Activated naive CD4-positive, alpha-beta T cell treated with anti-CD3 and anti-CD28 coated beads, Interleukin-2, amount 10 ng/mL, durations not matched to agents 7 days and 5 days (primary cell): ENCODE measurements at regions not wholly inside any gene's neighbourhood (a gene's known extent, or its start where the extent isn't known, plus 50 kb on each side); places are given as distances from the start of the nearest gene placed in this dataset.
"Not testable (repeated sequence)": the region's sequence is repeated elsewhere in the genome, so short reads cannot be mapped to it uniquely, and the experiment has no call there.

ENCODE experiments used
- CTCF ChIA-PET: fragments of 350-600 bp; sonication (Branson Sonifier 250); formaldehyde crosslinking; loops from one replicate; lab custom pipeline; 2021; ENCODE audit warnings: antibody characterized with exemption; lab: Charles Lee
- DNase-seq: peaks from one replicate; pipeline ENCODE4 v3.0.0-alpha.2; 2020
- H3K27ac Mint-ChIP-seq: one replicate; pipeline ENCODE4 v1.8.0; 2021; ENCODE audit warnings: mild to moderate bottlenecking, moderate library complexity, mixed read lengths
- H3K27me3 Mint-ChIP-seq: one replicate; pipeline ENCODE4 v1.8.0; 2021; ENCODE audit warnings: mild to moderate bottlenecking, mixed read lengths
- H3K36me3 Mint-ChIP-seq: one replicate; pipeline ENCODE4 v1.8.0; 2021; ENCODE audit warnings: mixed read lengths
- H3K4me1 Mint-ChIP-seq: one replicate; pipeline ENCODE4 v1.8.0; 2021; ENCODE audit warnings: mixed read lengths
- H3K4me3 Mint-ChIP-seq: one replicate; pipeline ENCODE4 v1.8.0; 2021; ENCODE audit warnings: mild to moderate bottlenecking, moderate library complexity, mixed read lengths
- H3K9me3 Mint-ChIP-seq: one replicate; pipeline ENCODE4 v1.8.0; 2021; ENCODE audit warnings: mixed read lengths

DNA sequence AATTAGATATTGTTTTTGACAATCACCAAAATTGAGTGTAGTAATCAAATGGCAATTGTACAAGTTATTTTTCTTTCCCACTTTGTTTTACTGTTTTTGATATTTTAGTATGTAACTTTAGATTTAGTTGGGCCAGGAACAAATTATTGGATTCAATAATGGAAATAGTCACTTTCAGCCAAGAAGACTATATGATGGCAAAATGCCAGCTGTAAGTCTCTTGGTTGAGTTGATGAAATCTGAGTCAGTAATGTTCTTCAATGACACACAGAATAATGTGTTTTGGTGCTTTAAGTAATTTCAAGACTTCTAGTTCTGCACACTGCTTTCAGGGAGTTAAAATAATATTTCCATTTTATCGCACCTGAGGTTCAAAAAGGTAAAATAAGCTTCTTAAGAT, 2022.0 kb upstream of the CELF4 start:
- no peak for DNase-seq
- Mint-ChIP-seq H3K4me3 (no peak overlapping the region), H3K27ac (no peak overlapping the region), H3K4me1 (no peaks in the 10 kb centered on the region), H3K9me3 (peaks cover 2% of the 10 kb centered on the region), H3K27me3 (no peaks in the 10 kb centered on the region), H3K36me3 (no peaks in the 10 kb centered on the region)
- CTCF ChIA-PET, result no interaction called here

GRCh38 chr18:39586741-39587140, 2021.1 kb upstream of the CELF4 start:
- Mint-ChIP-seq H3K4me1 (no peaks in the 10 kb centered on the region), H3K27ac (no peak overlapping the region), H3K27me3 (no peaks in the 10 kb centered on the region), H3K36me3 (no peaks in the 10 kb centered on the region), H3K4me3 (no peak overlapping the region), H3K9me3 (peaks cover 2% of the 10 kb centered on the region)
- DNase-seq, result no peak
- CTCF ChIA-PET, result no interaction called here

DNA sequence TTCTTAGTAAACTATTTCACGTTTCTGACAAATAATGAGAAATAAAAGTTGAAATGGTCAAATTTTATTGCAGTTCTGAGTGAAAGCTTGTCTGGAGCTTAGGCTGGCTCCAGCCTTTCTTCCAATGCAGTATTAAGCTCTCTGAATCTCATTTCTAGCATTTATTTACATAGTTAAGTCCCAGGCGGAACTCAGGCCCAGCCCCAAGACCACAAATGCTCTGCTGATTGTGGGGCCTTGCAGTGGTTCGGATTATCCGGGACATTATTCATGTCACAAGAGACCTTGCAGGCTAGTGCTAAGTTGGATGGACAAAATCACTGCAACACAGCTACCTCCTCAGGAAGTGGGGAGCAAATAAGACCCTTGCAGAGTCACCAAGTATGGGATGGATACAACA, 2009.3 kb upstream of the CELF4 start:
- H3K4me3 Mint-ChIP-seq, result no peak overlapping the region
- H3K27ac Mint-ChIP-seq, result no peak overlapping the region
- no peaks in the 10 kb centered on the region for H3K27me3 Mint-ChIP-seq
- H3K9me3 Mint-ChIP-seq, result peaks cover 2% of the 10 kb centered on the region
- H3K4me1 Mint-ChIP-seq, result no peaks in the 10 kb centered on the region
- no peak for DNase-seq
- CTCF ChIA-PET, result no interaction called here
- H3K36me3 Mint-ChIP-seq, result no peaks in the 10 kb centered on the region

DNA sequence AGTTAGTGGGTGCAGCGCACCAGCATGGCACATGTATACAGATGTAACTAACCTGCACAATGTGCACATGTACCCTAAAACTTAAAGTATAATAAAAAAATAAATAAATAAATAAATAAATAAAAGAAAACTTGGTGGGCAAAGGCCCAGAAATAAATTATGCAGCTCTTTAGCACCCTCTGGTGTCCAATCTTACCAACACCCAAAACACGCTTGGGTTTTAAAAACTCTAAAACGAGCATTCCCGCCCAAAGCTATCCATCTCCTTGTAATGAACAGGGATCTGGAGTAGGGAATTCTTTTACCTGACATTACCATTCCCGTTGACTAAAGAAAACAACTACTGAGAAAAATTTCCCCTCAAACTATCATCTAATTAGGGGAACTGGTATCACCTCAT, 2005.9 kb upstream of the CELF4 start:
- no peaks in the 10 kb centered on the region for H3K4me1 Mint-ChIP-seq
- no peak overlapping the region for H3K27ac Mint-ChIP-seq
- DNase-seq, result no peak
- CTCF ChIA-PET, result no interaction called here
- no peaks in the 10 kb centered on the region for H3K36me3 Mint-ChIP-seq
- no peak overlapping the region for H3K4me3 Mint-ChIP-seq
- peaks cover 2% of the 10 kb centered on the region for H3K9me3 Mint-ChIP-seq
- no peaks in the 10 kb centered on the region for H3K27me3 Mint-ChIP-seq

DNA sequence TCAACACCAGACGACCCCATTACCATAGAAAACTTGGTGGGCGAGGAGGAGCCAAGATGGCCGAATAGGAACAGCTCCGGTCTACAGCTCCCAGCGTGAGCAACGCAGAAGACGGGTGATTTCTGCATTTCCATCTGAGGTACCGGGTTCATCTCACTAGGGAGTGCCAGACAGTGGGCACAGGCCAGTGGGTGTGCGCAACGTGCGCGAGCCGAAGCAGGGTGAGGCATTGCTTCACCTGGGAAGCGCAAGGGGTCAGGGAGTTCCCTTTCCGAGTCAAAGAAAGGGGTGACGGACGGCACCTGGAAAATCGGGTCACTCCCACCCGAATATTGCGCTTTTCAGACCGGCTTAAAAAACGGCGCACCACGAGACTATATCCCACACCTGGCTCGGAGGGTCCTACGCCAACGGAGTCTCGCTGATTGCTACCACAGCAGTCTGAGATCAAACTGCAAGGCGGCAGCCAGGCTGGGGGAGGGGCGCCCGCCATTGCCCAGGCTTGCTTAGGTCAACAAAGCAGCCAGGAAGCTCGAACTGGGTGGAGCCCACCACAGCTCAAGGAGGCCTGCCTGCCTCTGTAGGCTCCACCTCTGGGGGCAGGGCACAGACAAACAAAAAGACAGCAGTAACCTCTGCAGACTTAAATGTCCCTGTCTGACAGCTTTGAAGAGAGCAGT, 2000.1 kb upstream of the CELF4 start:
- CTCF ChIA-PET, H3K9me3 Mint-ChIP-seq, H3K4me3 Mint-ChIP-seq: not testable (repeated sequence)

DNA sequence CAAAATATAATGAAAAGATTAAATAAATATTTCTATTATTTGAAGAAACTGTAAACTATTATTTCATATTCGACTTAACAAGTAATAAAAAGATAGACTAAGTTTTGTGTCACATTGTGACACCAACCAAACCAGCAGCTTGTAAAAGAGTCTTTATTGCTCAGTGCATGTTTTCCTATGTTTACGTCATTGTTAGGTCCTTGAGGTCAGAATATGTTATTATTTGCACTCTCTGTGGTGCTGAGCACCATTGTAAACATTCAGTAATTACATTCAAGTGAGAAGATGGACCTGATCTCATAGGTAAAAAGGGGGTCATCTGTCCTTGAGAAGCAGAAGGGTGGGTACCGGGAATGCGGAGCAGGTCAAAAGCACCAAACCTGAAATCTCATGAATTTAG, 1999.1 kb upstream of the CELF4 start:
- H3K27ac Mint-ChIP-seq, result no peak overlapping the region
- H3K4me3 Mint-ChIP-seq, result no peak overlapping the region
- no peaks in the 10 kb centered on the region for H3K27me3 Mint-ChIP-seq
- H3K36me3 Mint-ChIP-seq, result no peaks in the 10 kb centered on the region
- no peaks in the 10 kb centered on the region for H3K4me1 Mint-ChIP-seq
- H3K9me3 Mint-ChIP-seq, result peaks cover 7% of the 10 kb centered on the region
- CTCF ChIA-PET, result no interaction called here
- DNase-seq, result no peak

More for the DNA sequence above, 2000.1 kb upstream of the CELF4 start:
- not testable (repeated sequence) for H3K4me1 Mint-ChIP-seq, H3K36me3 Mint-ChIP-seq, H3K27ac Mint-ChIP-seq, DNase-seq, H3K27me3 Mint-ChIP-seq

GRCh38 chr18:39561126-39561525, 1995.5 kb upstream of the CELF4 start:
- DNase-seq, result no peak
- no peaks in the 10 kb centered on the region for H3K27me3 Mint-ChIP-seq
- H3K9me3 Mint-ChIP-seq, result peaks cover 7% of the 10 kb centered on the region
- no peak overlapping the region for H3K4me3 Mint-ChIP-seq
- no peaks in the 10 kb centered on the region for H3K4me1 Mint-ChIP-seq
- CTCF ChIA-PET, result no interaction called here
- no peak overlapping the region for H3K27ac Mint-ChIP-seq
- H3K36me3 Mint-ChIP-seq, result no peaks in the 10 kb centered on the region

- CTCF ChIA-PET, result no interaction called here
- Mint-ChIP-seq H3K9me3 (no peaks in the 10 kb centered on the region), H3K4me1 (no peaks in the 10 kb centered on the region)
Observed at GRCh38 chr18:39558658-39559057, 1993.1 kb upstream of the CELF4 start.

GRCh38 chr18:39555496-39555895, 1989.9 kb upstream of the CELF4 start:
- H3K4me1 Mint-ChIP-seq, result no peaks in the 10 kb centered on the region
- no peaks in the 10 kb centered on the region for H3K27me3 Mint-ChIP-seq
- CTCF ChIA-PET, result no interaction called here
- DNase-seq, result no peak
- no peaks in the 10 kb centered on the region for H3K36me3 Mint-ChIP-seq
- no peaks in the 10 kb centered on the region for H3K9me3 Mint-ChIP-seq
- no peak overlapping the region for H3K4me3 Mint-ChIP-seq
- no peak overlapping the region for H3K27ac Mint-ChIP-seq

More at GRCh38 chr18:39558658-39559057, 1993.1 kb upstream of the CELF4 start:
- H3K36me3 Mint-ChIP-seq, result no peaks in the 10 kb centered on the region
- DNase-seq, result no peak
- H3K27me3 Mint-ChIP-seq, result no peaks in the 10 kb centered on the region
- H3K27ac Mint-ChIP-seq, result no peak overlapping the region
- no peak overlapping the region for H3K4me3 Mint-ChIP-seq

DNA sequence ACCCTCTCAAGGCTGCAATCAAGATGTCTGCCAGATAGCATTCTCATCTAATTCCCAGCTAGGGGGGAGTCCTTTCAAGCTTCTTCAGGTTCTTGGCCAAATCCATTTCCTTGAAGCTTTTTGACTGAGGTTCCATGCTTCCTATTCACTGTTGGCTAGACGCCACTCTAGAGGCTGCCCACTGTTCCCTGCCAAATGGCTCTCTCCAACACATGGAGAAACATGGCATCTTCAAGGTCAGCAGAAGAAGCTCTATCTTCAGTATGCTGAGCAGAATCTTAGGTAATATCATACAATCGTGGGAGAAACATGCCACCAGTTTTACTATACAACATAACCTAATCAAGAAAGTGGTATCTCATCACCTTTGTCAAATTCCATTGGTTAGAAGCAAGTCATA, 1985.1 kb upstream of the CELF4 start:
- no peak overlapping the region for H3K27ac Mint-ChIP-seq
- CTCF ChIA-PET, result no interaction called here
- no peaks in the 10 kb centered on the region for H3K4me1 Mint-ChIP-seq

DNA sequence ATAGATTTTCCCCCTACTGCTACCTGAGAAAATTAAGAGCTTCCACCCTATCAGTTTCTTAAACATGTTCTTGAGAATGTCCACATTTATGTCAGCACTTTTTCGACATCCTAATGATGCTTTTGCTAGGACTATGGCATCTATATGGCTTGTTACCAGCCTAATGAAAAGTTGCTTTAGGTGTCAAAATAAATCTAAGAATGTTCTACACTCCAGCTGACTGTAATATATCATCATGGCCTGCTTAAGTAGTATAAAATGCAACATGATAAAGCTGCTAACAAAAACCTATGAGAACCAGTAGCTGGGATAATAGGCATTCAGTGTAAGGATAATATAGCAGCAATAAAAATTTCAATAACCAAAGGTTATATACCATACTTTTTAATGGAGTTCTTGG, 1983.5 kb upstream of the CELF4 start:
- H3K27ac Mint-ChIP-seq, result no peak overlapping the region
- H3K4me3 Mint-ChIP-seq, result no peak overlapping the region
- no peaks in the 10 kb centered on the region for H3K36me3 Mint-ChIP-seq
- H3K27me3 Mint-ChIP-seq, result no peaks in the 10 kb centered on the region
- CTCF ChIA-PET, result no interaction called here
- H3K4me1 Mint-ChIP-seq, result no peaks in the 10 kb centered on the region
- no peaks in the 10 kb centered on the region for H3K9me3 Mint-ChIP-seq
- DNase-seq, result no peak

More for the DNA sequence above, 1985.1 kb upstream of the CELF4 start:
- Mint-ChIP-seq H3K9me3 (no peaks in the 10 kb centered on the region), H3K27me3 (no peaks in the 10 kb centered on the region), H3K4me3 (no peak overlapping the region), H3K36me3 (no peaks in the 10 kb centered on the region)
- DNase-seq, result no peak

- peaks cover 7% of the 10 kb centered on the region for H3K9me3 Mint-ChIP-seq
- no peak for DNase-seq
- H3K27ac Mint-ChIP-seq, result no peak overlapping the region
- H3K27me3 Mint-ChIP-seq, result no peaks in the 10 kb centered on the region
- no peaks in the 10 kb centered on the region for H3K4me1 Mint-ChIP-seq
- no peak overlapping the region for H3K4me3 Mint-ChIP-seq
- CTCF ChIA-PET, result no interaction called here
- H3K36me3 Mint-ChIP-seq, result no peaks in the 10 kb centered on the region
Observed at GRCh38 chr18:39531659-39532058, 1966.1 kb upstream of the CELF4 start.

- no peak overlapping the region for H3K27ac Mint-ChIP-seq
- no peaks in the 10 kb centered on the region for H3K27me3 Mint-ChIP-seq
- DNase-seq, result no peak
- CTCF ChIA-PET, result no interaction called here
- H3K4me1 Mint-ChIP-seq, result no peaks in the 10 kb centered on the region
- H3K36me3 Mint-ChIP-seq, result no peaks in the 10 kb centered on the region
- H3K9me3 Mint-ChIP-seq, result peaks cover 7% of the 10 kb centered on the region
- H3K4me3 Mint-ChIP-seq, result no peak overlapping the region
Observed at GRCh38 chr18:39529358-39529757, 1963.8 kb upstream of the CELF4 start.

DNA sequence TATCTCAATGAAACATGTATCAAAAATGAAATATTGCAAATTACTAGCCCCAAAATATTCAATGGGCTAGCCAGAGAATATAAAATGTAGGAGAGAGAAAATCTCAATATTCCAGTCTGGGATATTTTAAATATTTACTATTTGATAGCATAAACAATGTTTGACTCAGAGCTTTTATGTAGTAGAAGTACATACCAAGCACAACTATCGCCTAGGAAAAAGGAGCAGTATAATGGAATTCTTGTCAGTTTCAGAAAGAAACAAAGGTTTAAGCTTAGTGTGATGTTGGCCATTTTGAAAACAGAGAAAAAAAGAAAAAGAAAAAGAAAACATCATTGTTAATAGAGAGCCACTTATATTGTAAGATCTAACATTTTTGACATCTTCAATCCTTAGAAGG, 1961.9 kb upstream of the CELF4 start:
- Mint-ChIP-seq H3K27me3 (no peaks in the 10 kb centered on the region), H3K36me3 (no peaks in the 10 kb centered on the region), H3K4me3 (no peak overlapping the region), H3K27ac (no peak overlapping the region), H3K4me1 (no peaks in the 10 kb centered on the region), H3K9me3 (peaks cover 6% of the 10 kb centered on the region)
- CTCF ChIA-PET, result interaction anchor here (1.2 kb wide), 1 partner anchor 9 kb away, joined by 3 read pairs; no protein-coding TSS in a partner anchor
- DNase-seq, result no peak

GRCh38 chr18:39524370-39524769, 1958.8 kb upstream of the CELF4 start:
- H3K9me3 Mint-ChIP-seq, result peaks cover 2% of the 10 kb centered on the region
- no peaks in the 10 kb centered on the region for H3K36me3 Mint-ChIP-seq
- DNase-seq, result no peak
- no peak overlapping the region for H3K4me3 Mint-ChIP-seq
- CTCF ChIA-PET, result no interaction called here
- no peak overlapping the region for H3K27ac Mint-ChIP-seq
- H3K4me1 Mint-ChIP-seq, result no peaks in the 10 kb centered on the region
- H3K27me3 Mint-ChIP-seq, result no peaks in the 10 kb centered on the region
